Left kidney (tissue), 1 donor: ENCODE measurements at regions not wholly inside any gene's neighbourhood (a gene's known extent, or its start where the extent isn't known, plus 50 kb on each side); places are given as distances from the start of the nearest gene placed in this dataset.

Experiments
- DNase-seq: peaks from one replicate; pipeline ENCODE4 v3.0.0-alpha.2; 2013

DNA sequence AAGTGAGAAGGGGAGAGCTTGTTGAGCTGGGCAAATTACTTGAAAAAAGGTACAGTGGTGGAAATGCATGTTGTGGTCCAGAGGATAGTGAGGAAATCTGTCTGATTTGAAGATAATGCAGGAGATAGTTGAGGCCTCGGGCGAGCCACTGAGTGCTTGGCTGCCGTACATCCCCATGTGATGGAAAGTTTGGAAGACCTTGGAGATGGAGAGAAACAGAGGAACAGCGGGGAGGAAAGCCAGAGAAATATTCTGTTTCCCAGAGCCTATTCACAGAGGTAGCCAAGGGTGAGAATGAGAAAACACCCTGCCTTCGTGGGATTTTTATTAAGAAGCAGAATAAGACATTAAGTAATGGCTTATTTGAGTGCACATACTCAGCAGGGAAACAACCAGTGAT is 498.2 kb downstream of the BCL11B start:
- no peak for DNase-seq

DNA sequence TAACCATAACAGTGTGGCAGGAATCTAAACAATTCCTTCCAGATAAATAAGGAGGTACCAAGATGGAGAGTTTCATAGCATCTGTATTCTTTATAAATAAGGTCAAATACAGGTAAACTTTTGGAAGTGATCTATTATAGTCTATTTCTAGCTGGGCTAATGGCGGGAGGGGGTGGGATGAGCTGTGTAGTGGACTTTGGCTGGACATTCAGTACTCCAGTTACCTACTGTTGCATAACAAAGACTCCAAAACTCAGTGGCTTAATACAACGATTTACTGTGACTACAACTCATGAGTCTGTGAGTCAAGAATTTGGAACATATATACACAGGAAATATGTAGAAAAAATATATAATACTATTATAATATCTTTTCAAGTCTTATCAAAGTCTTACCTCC is 496.1 kb downstream of the BCL11B start:
- no peak for DNase-seq

DNA sequence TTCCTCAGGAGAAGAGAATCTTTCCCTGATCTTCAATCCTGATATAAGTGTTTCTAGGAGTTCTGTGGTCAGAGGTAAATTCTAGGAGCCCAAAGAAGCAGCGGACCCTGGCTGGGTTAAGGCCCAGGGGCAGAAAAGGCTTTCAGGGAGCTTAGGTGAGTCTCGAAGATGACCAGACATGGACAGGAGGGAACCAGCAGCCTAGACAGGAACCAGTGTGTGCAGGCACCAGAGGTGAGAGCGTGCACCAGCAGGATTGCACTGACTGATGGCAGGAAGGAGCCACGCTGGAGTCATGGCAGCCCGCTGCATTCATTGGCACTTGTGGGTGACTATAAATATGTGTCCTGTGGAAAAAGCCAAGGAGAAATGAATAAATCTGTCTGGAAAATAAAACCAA is 489.9 kb downstream of the BCL11B start:
- DNase-seq = no peak

DNA sequence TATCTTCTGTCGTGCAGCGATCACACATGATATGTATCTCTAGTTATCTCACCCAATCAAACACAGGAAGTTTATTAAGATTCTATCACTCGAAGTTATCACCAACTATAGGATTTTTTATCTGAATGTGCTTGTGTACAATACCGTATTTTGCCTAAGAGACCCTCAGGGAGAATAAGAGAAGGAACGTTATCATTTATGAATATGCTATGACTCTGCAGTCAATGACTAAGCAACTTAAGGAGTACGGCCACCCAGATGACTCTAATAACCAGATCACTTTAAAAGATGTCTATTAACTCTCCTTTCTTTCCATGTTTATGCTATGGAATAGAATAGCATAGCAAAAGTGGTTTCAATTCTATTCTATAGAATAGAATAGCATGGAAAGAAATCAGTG is 486.4 kb downstream of the BCL11B start:
- DNase-seq = no peak

DNA sequence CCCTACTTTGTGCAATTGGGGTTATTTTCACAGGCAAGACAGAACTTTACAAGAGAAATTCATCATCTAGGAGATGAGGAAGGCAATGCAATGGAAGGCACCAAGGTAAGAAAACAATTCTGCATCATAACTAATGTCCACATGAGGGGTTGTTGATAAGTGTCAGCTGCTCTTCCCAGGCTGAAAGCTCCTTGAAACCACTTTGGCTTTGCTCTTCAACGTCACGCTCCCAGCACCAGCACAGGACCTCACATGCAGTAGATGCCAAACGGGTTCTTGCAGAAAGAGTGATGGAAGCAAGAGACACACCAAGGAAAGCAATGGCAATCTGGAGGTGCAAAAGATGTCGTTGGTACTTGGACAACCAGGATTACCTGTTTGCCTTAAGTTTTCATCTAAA is 485.5 kb downstream of the BCL11B start:
- DNase-seq = no peak

DNA sequence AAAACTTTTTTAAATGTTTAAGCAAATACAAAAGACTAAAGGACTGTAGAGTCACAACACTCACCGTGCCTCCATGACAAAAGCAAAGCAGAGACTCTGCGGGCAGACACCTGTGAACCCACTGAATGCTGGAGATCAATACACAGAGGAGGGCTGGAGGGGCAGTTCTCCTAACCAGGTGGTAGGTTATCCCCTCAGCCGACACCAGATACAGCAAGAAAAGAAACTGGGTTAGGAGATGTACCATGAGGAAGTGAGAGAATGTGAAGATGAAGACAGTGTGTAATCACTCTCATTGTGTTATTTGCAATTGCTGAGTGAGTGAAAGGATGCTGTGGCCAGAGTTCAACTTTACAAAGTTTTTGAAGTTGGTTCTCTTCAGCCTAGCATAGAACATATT is 480.3 kb downstream of the BCL11B start:
- DNase-seq = no peak

DNA sequence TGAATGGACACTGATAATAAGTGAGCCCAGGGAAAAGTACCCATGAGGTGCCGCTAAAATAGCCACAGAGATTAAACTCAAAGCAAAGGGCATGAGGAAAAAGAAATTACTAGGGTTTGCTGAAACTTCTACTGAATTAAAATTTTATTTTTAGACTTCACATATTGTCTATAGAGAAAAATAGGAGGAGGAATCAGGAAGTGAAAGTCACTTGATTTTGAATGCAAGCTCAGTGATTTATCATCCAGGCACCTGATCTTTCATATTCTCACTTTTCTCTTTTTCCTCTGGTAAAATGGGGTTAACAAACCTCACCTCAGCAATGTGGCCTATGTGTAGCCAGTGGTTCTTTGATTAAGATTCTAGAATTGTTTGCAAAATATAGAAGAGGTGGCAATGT is 479.8 kb downstream of the BCL11B start:
- no peak for DNase-seq

DNA sequence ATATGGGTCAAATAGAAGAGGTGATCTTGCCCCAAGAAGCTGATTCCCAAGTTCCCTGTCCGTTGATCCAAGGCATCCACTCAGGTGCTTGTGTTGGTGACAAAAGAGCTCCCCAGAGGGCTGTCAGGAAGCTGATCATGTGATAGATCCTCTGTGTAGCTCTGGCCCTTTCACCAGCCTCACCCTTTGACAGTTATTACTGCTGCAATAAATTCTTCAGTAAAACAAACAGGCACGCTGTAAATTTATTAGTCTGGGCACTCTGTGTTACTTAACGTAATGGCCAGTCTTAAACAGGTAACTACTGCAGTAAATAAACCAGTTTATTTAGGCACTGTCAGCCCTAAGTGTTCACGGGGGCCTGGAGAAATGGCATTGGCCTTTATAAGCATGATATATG is 473.9 kb downstream of the BCL11B start:
- no peak for DNase-seq

DNA sequence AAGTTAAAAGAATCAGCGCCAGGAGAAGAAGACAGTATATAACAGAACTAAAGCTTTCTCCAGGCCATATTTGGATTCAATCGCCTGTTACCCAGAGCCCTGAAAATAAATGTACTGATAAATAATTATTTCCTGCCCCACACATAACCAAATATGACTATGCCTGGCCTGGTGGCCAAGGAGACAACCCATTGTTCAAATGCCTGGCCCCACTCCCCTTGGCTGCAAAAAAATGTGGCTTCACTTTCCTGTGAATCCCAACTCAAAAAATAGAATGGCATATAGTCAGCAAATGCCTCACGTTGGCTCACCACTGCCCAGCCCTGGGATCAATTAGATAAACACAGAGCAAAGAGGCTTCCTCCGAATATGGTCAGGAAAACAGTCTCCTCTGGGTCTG is 472.1 kb downstream of the BCL11B start:
- no peak for DNase-seq

DNA sequence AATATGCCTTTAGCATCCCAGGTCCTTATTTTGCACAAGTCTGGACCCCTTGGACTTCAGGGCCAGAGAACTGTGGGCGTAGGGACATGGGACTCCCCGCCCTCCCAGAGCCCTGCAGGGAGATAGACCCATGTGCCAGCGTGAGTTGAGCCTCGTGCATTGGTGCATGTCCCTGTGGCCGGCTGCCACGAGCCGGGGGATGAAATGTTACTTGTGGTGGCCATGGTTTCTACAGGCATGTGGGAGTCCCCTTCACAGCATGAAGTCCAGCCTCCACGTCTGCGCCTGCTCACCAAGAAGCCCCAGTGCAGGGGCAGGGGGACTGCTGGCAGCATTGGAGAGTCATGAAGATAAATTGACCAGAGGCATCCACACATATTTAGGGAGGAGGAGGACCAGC is 470.0 kb downstream of the BCL11B start:
- no peak for DNase-seq

DNA sequence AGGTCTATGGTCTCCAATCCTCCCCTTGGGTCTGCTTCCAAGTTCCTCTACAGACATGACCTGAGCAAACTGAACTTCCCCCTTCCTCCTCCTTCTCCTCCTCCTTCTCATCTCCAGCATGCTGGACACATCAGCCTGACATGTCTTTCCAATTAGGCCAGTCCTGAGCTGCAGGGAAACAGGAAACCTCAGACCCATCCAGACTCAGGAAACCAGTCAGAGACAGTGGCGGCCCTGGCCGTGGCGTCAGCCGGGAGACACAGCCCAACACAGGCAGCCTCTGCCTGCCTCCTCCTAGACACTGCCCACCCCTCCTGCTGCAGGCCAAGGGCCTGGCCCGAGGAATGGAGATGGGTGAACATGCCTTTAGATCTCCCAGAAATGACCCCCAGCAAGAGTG is 468.8 kb downstream of the BCL11B start:
- no peak for DNase-seq

DNA sequence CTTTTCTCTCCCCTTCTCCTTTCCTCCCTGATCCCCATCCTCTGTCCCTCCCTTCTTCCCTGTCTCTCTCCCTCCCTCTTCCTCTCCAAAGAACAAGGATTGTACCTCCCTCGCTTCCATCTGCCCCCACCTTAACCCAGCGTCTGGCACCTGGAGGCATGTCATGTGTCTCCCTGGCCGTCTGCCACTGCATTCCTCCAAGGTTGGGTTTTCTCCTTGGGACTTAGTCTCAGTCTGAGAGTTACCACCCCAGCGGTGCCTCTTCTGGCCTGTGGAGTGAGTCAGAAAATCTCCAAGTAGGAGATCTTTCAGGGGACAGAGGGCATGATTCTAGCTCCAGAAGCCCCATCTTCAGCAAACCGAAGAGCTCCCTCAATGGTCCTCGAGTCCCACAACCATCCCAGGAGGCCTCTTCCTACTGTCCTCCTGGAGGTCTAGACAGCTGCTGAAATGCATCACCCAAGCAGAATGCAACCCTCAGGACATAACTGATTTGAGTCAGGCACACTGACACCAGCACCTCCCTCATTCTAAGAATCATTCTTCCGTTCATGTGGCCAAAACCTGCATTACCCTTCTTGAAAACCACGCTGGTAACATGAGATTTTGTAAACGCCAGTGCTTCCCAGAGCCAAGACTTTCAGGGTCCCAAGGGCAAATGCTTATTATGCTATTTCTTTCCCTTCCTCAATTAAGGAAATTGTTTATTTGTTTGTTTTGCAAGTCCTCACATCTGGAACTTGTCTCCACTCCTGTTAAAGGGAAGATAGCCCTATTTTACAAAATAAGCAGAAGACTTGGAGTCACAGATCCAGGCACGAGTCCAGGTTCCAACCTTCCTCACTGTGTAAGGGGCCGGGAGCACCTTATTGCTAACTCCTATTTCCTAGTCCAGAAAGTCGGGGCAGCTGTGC is 463.2 kb downstream of the BCL11B start:
- no peak for DNase-seq

DNA sequence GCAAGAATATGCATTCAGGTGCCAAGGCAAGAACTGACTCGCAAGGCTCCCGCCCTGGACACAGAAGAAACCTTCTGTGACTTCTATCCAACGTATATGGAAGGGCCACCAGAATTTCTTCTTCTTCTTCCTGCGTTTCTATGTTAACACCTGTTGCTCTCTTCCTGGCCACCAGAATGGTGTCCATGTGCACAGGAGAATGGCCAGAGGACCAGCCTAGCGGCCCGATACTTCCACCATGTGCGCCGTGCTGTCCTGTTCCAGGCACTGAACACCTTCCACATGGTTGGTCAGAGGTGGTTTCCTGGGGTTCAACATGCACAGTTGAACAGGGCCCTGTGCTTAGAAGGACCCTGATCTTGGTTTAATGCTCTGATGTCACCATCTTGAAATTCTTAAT is 455.8 kb downstream of the BCL11B start:
- no peak for DNase-seq

DNA sequence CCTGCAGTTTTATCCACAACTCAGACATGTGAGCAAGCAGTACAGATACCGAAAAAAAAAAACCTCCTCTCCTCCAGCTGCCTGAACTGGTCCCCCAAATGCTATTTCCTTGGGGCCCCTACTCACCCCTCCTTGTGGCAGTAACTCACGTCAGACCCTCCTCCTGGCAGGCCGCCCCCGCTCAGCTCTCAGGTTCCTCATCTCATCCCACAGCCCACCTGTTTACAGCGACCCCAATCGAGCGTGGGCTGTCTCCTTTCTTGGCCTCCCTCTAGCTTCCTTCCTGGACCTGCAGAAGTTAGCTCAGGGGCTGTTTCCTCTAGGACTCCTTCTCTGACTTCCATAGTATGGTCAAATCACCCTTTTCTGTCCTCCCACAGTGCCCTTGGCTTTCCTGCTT is 455.3 kb downstream of the BCL11B start:
- no peak for DNase-seq

DNA sequence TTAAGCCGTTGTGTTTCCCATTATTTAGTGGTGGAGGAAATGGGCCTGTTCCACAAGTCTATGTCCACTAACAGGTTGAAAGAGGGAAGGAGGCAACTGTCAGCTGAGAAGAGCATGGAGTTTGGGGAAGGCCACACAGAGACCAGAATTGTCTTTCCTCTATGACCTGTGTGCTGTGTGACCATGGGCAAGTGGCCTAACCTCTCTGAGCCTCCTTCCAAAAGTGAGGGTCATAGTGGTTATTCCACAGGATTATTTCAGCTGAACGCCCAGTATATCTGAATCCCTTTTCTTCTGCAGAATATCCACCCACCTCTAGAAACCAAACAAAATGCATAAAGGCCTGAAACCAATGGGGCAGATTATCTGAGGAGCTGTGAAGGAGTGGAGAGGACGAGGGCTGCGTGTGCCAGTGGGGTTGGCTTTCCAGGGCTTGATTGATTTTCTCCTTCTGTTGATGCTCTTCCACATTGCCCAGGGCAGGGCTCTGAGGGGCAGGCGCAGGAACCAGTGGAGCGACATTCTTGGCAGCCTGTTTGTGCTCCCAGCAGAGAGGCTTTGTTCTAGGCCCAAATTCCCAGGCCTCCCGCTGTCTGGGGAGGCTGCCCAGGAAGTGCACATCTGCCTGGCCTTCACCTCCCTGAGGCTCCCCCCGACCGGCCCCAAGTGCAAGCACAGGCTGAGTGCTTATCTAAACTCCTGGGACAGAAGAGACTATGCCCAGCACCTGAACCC is 452.7 kb downstream of the BCL11B start:
- no peak for DNase-seq

DNA sequence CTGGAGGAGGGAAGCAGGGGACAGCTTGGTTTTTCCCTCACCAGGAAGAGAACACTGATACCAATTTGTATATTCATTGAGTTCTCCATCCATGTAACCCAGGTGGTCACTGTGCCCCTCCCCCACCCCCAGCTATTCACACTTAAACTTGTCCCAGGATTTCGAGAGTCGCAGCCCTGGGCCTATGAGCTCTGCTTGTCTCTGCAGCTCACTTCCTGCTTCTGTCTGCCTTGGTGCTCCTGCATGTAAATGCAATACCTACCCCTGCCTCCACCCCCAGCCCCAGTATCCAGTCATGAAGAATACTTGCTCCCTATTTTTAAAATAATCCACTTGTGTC is 452.2 kb downstream of the BCL11B start:
- DNase-seq = no peak

DNA sequence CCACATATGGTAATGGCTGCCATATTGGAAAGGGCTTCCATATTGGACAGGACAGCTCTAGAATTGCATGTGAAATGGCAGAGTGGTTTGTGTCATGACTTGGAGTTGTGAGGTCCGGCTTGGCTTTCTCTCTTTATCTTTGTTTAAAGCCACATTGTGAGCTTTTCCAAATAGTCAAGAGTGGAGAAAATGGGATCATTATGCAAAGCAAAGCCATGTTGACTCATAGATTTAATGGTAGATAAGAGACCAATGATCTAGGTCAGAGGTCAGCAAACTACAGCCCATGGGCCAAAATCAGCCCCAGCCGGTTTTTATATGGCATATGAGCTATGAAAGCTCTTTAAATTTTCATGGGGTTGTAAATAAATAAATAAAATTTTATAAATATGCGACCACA is 449.1 kb downstream of the BCL11B start:
- DNase-seq = no peak

DNA sequence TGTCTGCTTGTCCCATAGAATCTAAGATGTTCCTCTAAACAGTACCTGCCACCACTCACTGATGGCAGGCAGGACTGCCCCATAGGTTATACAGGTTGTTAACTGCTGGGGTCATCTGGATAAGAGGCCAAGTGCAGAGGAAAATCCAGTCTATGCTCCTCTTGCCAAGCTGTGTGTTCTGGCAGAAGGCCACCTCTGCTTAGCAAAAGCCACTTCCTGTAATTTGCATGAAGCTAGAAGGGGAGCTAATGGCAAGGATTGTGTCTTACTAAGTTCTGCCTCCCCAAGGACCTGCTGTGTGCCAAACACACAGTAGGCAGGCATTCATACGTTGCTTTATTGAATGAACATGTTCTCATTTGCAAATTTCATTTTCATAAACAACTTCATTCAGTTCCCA is 445.4 kb downstream of the BCL11B start:
- DNase-seq = no peak

DNA sequence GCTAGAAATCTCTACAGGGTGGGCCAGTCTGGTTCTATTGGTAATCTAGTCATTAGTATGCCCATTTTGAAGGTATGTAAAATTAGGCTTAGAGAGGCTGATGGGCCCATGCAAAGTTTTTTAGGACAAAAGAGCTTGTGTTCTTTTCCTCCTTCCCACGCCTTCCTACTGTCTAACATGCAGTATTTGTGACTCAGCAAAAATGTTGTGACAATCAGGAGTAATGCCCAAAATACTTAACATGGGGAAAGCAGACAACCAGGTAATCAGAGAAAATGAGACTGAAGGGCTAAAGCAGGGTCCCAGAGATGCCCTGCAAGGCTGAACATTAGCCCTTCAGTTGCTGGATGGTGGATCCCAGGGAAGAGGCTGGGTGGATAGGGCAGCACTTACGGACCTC is 437.9 kb downstream of the BCL11B start:
- DNase-seq = no peak

DNA sequence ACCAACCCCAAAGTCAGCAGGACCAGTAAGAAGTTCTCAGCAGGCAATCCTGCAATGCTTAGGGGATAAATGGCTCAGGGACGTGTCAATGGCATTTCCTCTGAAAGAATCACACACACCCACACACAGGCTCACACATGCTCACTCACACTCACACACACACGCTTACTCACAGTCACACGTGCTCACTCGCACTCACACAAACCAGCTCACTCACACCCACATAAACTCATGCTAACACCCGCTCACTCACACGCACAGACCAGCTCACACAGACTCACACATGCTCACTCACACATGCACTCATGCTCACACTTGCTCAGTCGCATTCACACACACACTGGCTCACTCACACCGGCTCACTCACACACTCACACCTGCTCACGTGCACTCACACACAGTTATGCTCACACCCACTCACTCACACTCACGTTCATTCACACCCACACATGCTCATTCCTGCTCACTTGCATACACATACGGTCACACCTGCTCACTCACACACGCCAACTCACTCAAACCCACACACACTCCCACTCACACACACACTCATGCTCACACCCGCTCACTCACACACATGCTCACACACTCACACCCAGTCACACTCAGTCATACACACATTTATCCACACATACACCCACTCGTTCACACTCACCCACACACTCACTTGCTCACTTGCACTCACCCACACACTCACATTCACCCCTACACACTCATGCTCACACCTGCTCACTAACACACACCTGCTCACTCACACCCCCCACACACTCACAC is 436.8 kb downstream of the BCL11B start:
- DNase-seq = no peak

DNA sequence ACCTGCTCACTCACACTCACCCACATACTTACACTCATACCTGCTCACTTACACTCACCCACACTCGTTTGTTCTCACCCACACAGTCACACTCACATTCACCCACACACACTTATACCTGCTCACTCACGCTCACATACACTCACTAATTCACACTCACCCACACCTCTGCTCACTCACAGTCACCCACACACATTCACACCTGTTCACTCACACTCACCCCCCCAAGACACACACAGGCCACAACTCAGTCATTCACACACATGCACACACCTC is 436.2 kb downstream of the BCL11B start:
- DNase-seq = no peak

DNA sequence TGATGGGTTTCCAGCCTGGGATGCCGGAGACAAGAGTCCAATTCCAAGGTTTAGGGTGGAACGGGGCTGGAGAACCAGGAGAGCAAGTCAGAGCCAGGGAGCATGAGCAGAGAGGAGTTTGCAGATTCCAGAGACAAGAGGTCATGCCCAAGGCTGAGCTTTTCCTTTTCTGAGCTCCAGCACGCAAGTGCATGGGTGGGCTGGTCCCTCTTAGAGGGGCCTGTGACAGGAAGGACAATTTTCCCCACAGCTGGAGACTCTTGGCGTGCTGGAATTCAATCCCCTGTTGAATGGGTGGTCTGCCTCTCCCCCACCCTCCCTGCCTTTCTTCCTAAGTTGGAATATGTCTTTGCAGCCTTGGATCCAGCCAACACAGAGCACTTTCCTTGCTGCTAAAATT is 431.9 kb downstream of the BCL11B start:
- no peak for DNase-seq

DNA sequence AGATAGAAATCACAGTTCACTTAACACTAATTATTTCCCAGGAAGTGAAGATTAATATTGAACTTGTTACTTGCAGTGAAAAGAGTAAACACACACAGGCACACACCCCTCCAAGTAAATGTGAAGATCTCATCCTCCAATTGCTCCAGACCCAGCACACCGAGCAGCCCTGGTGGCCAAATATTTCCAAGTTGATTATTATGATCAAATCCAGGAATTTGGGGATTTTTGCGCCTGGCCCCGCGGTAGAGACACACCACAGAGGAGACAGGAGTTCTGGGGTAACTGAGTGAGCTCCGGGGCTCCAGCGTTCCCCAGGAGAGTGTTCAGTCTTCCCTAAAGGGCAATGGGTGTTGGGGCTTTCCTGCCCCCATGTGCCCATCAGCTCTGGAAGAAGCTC is 431.5 kb downstream of the BCL11B start:
- DNase-seq = no peak
